GM21786 (cell line): ENCODE measurements at regions not wholly inside any gene's neighbourhood (a gene's known extent, or its start where the extent isn't known, plus 50 kb on each side); places are given as distances from the start of the nearest gene placed in this dataset.
"Not testable (repeated sequence)": the region's sequence is repeated elsewhere in the genome, so short reads cannot be mapped to it uniquely, and the experiment has no call there.

Experiments
- ATAC-seq: cut with Tn5 transposase; IDR thresholded peaks from one replicate; pipeline ENCODE4 v1.9.1; 2021; ENCODE audit not compliant: unreplicated experiment

GRCh38 chr2:188787021-188787657 is 187.0 kb upstream of the COL3A1 start:
- no peak for ATAC-seq

- no peak for ATAC-seq
Observed at GRCh38 chr2:188787658-188788240, 186.4 kb upstream of the COL3A1 start.

GRCh38 chr2:188788621-188789020 is 185.6 kb upstream of the COL3A1 start:
- ATAC-seq = no peak

DNA sequence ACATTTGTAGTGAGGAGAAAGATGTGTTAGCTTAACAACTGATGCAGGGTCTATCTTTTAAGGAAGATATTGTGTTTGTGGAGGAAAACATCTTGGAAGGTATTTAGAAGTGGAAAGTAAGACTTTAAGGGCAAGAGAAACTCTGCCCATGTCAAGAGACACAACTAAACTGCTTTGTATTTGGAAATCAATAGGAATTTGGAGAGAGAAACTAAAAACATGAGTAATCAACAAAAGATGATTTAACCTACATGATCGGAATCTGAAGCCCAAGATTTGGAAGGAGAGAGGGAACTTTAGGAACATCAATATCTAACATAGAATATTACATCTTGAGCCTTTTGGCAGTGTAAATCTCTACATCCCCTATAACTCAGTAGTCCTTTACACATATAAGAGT is 184.2 kb upstream of the COL3A1 start:
- no peak for ATAC-seq

- not testable (repeated sequence) for ATAC-seq
Observed at GRCh38 chr2:188794453-188794852, 179.7 kb upstream of the COL3A1 start.

DNA sequence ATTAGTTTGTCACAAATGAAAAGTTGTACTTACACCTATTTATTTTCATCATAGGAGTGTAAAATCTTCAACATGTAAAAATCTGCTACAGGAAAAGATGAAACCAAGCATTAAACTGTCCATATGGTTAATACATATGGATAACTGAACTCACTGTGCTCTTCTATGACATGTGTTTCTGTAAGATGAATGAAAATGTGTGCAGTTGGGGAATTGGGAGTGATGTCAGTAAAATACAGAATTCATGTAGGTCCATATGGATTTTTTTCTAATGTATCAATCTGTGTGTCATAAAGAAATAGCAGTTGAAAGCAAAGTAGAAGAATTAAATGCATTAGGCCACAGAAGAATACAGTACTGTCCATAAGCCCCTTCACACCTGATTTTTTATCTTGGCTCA is 178.4 kb upstream of the COL3A1 start:
- no peak for ATAC-seq

GRCh38 chr2:188797371-188797770 is 176.8 kb upstream of the COL3A1 start:
- ATAC-seq = no peak

DNA sequence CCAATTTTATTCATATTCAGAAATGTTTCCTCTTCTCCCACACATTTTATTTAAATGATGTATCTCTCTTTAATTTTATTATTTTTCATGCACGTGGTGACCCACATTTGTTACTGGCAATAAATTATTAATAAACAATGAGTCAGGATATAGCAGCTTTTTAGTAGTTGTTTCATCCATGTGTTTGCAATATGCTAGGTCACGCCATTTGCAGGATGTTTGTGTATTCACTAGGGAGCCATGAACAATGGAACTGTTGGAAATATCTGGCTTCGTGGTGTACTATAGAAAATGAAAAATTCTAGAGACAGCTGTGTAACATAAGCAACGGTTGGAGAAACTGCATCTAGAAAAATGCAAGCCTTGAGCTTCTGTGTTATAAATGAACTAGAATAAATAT is 176.0 kb upstream of the COL3A1 start:
- ATAC-seq = no peak

DNA sequence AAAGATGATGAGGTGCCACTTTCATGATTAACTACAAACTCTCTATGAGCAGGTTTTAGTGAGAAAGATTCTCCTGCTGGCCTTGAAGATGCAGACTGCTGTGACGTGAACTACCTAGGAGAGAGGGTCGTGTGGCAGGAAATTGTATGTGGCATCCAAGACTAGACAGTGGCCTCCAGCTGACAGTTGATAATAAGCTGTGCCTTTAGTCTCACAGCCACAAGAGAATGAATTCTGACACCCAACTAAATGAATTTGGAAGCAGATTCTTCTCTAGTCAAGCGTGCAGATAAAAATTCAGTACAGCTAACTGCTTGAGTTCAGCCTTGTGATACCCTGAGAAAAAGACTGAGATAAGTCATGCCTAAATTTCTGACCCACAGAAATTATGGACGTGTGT is 169.0 kb upstream of the COL3A1 start:
- ATAC-seq = no peak

- no peak for ATAC-seq
Observed at GRCh38 chr2:188808947-188809355, 165.2 kb upstream of the COL3A1 start.

DNA sequence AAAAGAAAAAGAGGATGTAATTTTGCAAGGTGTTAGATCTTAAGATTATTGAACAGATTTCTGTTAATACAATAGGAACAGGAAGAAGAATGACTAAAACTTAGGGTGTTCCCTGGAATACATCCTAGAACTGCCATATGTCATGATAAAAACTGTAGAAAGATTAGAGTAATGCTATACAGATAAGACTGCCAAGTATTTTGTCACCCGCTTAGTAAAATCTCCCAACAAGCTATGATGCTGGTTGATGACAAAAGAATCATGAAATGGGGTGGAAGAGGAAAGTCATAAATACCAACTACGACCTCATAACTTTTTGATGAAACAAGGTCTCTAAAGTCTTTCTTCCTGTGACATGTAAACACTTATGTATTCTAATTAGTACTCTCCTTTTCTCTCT is 163.6 kb upstream of the COL3A1 start:
- no peak for ATAC-seq

DNA sequence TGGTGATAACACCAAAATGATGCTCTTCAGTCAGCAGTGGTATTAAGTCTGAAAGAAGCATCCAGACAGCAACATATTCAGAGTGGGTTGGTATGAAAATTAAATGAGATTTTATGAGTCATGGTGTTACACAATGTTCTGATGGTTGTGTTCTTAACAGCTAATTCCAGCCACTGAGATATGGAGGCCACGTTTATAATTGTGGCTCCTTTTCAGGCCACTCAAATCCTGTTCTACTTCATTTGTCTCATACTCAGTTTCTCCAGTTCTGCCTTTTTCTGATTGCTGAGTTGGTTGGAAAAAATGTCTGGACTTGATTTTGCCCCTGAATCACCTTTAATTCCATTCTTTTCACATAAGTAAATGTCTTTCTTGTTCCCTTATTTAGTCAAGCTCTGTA is 162.7 kb upstream of the COL3A1 start:
- no peak for ATAC-seq

GRCh38 chr2:188813315-188813714 is 160.9 kb upstream of the COL3A1 start:
- no peak for ATAC-seq

DNA sequence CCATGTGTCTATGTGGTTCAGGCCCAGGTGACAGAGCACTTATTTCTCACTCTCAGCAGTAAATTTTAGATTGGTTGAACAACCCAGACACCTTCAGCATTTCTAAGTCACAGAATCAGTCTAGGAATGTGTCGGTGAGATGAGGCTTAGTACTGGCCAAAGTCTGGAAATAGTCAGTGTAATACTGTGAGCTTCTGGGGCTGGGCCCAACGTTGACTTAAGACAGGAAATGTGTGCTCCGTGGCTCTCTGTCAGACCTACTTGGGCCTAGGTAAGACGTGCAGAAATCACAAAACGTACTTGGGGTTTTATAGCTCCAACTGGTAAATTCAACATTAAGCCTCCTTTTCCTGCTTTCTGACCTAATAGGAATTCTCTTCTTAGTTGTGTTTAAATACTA is 160.3 kb upstream of the COL3A1 start:
- no peak for ATAC-seq

GRCh38 chr2:188819011-188819410 is 155.2 kb upstream of the COL3A1 start:
- ATAC-seq = no peak

GRCh38 chr2:188819792-188820191 is 154.4 kb upstream of the COL3A1 start:
- ATAC-seq = no peak

- ATAC-seq = no peak
Observed at GRCh38 chr2:188820576-188820975, 153.6 kb upstream of the COL3A1 start.

- ATAC-seq = no peak
Observed at GRCh38 chr2:188824125-188824524, 150.0 kb upstream of the COL3A1 start.

- no peak for ATAC-seq
Observed at GRCh38 chr2:188833331-188833730, 140.8 kb upstream of the COL3A1 start.

DNA sequence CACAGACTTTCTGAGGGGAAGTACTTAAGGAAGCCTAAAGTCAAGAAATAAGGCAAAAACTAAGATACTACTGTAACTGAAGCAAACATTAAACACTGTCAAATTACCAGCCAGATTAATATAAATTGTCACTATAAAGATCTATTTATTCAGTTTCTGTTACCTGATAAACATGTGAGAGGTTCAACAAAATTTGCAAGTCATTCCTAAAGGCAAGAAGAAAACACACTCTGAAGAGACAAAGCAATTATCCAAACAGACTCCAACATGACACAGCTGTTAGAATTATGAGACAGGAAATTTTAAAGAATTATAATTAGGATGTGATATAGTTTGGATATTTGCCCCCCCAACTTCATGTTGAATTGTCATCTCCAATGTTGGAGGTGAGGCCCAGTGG is 140.4 kb upstream of the COL3A1 start:
- no peak for ATAC-seq

DNA sequence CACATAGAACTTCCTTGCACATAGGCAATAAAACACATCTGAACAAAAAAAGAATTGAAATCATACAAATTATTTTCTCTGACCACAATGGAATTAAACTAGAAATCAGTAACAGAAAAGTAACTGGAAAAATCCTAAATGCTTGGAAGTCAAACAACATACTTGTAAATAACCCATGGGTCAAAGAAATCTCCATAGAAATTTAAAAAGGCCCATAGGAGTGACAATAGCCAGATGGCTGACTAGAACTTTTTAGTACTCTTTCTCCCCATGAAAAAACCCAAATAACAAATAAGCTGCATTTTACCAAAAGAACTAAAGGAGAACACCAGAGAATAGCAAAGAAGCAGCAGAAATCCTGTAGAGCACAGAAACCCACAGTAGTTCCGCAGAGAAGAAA is 139.2 kb upstream of the COL3A1 start:
- ATAC-seq = no peak

- no peak for ATAC-seq
Observed at GRCh38 chr2:188835821-188836220, 138.4 kb upstream of the COL3A1 start.

- ATAC-seq = no peak
Observed at GRCh38 chr2:188845692-188846091, 128.5 kb upstream of the COL3A1 start.
